ENCODE measurements at regions not wholly inside any gene's neighbourhood (a gene's known extent, or its start where the extent isn't known, plus 50 kb on each side); places are given as distances from the start of the nearest gene placed in this dataset.

DNA sequence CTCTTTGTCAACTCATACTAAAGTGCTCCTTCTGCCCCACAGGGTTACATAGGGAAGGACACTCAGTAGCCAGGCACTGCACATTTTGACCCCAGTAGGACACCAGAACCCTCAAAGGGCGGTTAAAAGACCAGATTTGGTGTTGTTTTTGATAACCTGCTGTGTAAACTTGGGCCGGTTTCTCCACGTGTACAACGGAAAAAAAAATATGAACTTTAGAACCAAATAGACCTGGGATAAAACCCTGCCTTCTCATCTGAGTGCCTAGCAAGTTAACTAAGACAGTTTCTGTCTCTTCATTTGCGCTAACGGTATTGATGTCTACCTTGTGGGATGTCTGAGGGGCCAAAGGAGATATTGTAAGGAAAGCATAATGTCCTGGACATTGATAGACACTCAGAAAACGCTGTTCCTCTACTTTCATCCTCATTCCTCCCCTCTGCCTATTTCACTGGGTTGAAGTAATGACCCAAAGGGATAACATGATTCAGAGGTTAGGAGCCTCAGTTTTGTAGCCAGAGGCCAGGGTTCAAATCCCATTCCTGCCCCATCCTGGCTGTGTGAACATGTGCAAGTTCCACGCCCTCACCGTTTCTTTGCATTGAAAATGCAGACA is 155.9 kb upstream of the LPP start:
- no peak overlapping the region for H2BK120ac ChIP-seq (ENCODE audit: low read depth, low read length)
- DNase-seq (no peak), ATAC-seq (ENCODE audit: low read depth) (no peak)
- no peaks in the 10 kb centered on the region for H3K36me3 ChIP-seq (ENCODE audit: control insufficient read depth, insufficient read depth, low read length)
- H2BK5ac ChIP-seq (ENCODE audit: low read depth, low read length, poor library complexity, severe bottlenecking) = no peak overlapping the region
- H4K91ac ChIP-seq (ENCODE audit: insufficient read depth, low read depth, low read length) = no peak overlapping the region
- no peak overlapping the region for H3K23ac ChIP-seq (ENCODE audit: low read depth, low read length)
- H2BK15ac ChIP-seq (ENCODE audit: low read depth, low read length) = no peak overlapping the region
- H3K27ac ChIP-seq (ENCODE audit: insufficient read depth, low read length) = no peak overlapping the region
- TF ChIP-seq RAD21 (IDR thresholded peaks at IDR 0.05; ENCODE audit: low read length) = no peak
- TF ChIP-seq, protein P1, sequence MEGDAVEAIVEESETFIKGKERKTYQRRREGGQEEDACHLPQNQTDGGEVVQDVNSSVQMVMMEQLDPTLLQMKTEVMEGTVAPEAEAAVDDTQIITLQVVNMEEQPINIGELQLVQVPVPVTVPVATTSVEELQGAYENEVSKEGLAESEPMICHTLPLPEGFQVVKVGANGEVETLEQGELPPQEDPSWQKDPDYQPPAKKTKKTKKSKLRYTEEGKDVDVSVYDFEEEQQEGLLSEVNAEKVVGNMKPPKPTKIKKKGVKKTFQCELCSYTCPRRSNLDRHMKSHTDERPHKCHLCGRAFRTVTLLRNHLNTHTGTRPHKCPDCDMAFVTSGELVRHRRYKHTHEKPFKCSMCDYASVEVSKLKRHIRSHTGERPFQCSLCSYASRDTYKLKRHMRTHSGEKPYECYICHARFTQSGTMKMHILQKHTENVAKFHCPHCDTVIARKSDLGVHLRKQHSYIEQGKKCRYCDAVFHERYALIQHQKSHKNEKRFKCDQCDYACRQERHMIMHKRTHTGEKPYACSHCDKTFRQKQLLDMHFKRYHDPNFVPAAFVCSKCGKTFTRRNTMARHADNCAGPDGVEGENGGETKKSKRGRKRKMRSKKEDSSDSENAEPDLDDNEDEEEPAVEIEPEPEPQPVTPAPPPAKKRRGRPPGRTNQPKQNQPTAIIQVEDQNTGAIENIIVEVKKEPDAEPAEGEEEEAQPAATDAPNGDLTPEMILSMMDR (conservative IDR thresholded peaks at IDR 0.05; ENCODE audit: low read depth, low read length) = no peak
- TF ChIP-seq, protein P2, sequence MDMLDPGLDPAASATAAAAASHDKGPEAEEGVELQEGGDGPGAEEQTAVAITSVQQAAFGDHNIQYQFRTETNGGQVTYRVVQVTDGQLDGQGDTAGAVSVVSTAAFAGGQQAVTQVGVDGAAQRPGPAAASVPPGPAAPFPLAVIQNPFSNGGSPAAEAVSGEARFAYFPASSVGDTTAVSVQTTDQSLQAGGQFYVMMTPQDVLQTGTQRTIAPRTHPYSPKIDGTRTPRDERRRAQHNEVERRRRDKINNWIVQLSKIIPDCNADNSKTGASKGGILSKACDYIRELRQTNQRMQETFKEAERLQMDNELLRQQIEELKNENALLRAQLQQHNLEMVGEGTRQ (IDR thresholded peaks at IDR 0.05; ENCODE audit: low read depth, low read length) = no peak
- no peak for TF ChIP-seq NFE2L2 (IDR thresholded peaks at IDR 0.05; ENCODE audit: low read depth, low read length)
- TF ChIP-seq POLR2A (IDR thresholded peaks at IDR 0.05; ENCODE audit: low read depth, low read length) = no peak
- TF ChIP-seq RFX5 (IDR thresholded peaks at IDR 0.05; ENCODE audit: low read depth, low read length) = no peak
- TF ChIP-seq CHD1 (IDR thresholded peaks at IDR 0.05; ENCODE audit: low read depth, low read length) = no peak
- TF ChIP-seq MAFK (IDR thresholded peaks at IDR 0.05; ENCODE audit: low read depth, low read length) = no peak
- TF ChIP-seq, protein P3, sequence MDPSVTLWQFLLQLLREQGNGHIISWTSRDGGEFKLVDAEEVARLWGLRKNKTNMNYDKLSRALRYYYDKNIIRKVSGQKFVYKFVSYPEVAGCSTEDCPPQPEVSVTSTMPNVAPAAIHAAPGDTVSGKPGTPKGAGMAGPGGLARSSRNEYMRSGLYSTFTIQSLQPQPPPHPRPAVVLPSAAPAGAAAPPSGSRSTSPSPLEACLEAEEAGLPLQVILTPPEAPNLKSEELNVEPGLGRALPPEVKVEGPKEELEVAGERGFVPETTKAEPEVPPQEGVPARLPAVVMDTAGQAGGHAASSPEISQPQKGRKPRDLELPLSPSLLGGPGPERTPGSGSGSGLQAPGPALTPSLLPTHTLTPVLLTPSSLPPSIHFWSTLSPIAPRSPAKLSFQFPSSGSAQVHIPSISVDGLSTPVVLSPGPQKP (IDR thresholded peaks at IDR 0.05; ENCODE audit: borderline replicate concordance, low read depth, low read length) = no peak
- no peak for TF ChIP-seq CEBPB (IDR thresholded peaks at IDR 0.05; ENCODE audit: low read depth, low read length)
- TF ChIP-seq RCOR1 (IDR thresholded peaks at IDR 0.05; ENCODE audit: insufficient replicate concordance, low read length) = no peak
- TF ChIP-seq FOS (IDR thresholded peaks at IDR 0.05; ENCODE audit: low read depth, low read length) = no peak
- TF ChIP-seq BHLHE40 (IDR thresholded peaks at IDR 0.05; ENCODE audit: low read depth, low read length) = no peak
- no peak for TF ChIP-seq MAZ (IDR thresholded peaks at IDR 0.05; ENCODE audit: borderline replicate concordance, low read depth, low read length)
- TF ChIP-seq SMC3 (IDR thresholded peaks at IDR 0.05; ENCODE audit: low read depth, low read length) = no peak
- in situ Hi-C loops (cut with MboI; ENCODE audit: low sequenced_read_pairs) (no loop called here), intact Hi-C loops (cut with micrococcal nuclease) (no loop called here), dilution Hi-C loops (cut with HindIII; ENCODE audit: low sequenced_read_pairs, unreplicated experiment) (no loop called here)
- H4K20me1 ChIP-seq (ENCODE audit: insufficient read depth, low read length) = no peaks in the 10 kb centered on the region
- H3K27me3 ChIP-seq (ENCODE audit: control insufficient read depth, insufficient read depth, low read length) = no peaks in the 10 kb centered on the region; the same call in 1 of the 2 replicates
- H2AK5ac ChIP-seq (ENCODE audit: low read depth, low read length) = no peak overlapping the region
- no peak overlapping the region for H2BK20ac ChIP-seq (ENCODE audit: low read depth, low read length)
- no peak overlapping the region for H3K4me2 ChIP-seq (ENCODE audit: low read depth, low read length)
- no peak overlapping the region for H3K14ac ChIP-seq (replicated peaks; ENCODE audit: low read depth, low read length)
- no peak overlapping the region for H3K56ac ChIP-seq (ENCODE audit: extremely low read depth, insufficient read depth, low read length)
- H3K79me1 ChIP-seq (ENCODE audit: low read depth in 1 of 2, low read length in 2 of 2) = no peaks in the 10 kb centered on the region
- H3K9ac ChIP-seq (ENCODE audit: low read depth, low read length) = no peak overlapping the region
- H3K4me3 ChIP-seq (ENCODE audit: insufficient read depth, low read depth, low read length) = no peak overlapping the region
- no peak overlapping the region for H2AFZ ChIP-seq (replicated peaks; ENCODE audit: low read length, poor library complexity)
- no TSS peak for BruUV-seq (replicated peaks)
- H2AK9ac ChIP-seq (replicated peaks; ENCODE audit: low read depth, low read length, poor library complexity) = no peak overlapping the region
- WGBS, 2 experiments (ENCODE audit: extremely low coverage in 2 of 2, insufficient read length in 1 of 2) = 70% methylated on average over 2 of the region's 9 CpGs; no CpG with 5 or more reads in 1 of the 2 experiments
- no peak overlapping the region for H3K18ac ChIP-seq (ENCODE audit: low read depth, low read length)
- no peak overlapping the region for H4K8ac ChIP-seq (ENCODE audit: low read depth in 2 of 2, low read length in 2 of 2)
- H3K4ac ChIP-seq (ENCODE audit: low read depth, low read length) = no peak overlapping the region
- H3K9me3 ChIP-seq (ENCODE audit: control insufficient read depth, insufficient read depth, low read length) = no peaks in the 10 kb centered on the region
- ChIA-PET POLR2A (ENCODE audit: unreplicated experiment) (no interaction called here), CTCF (no interaction called here)
- H4K5ac ChIP-seq (ENCODE audit: low read depth, low read length) = no peak overlapping the region
- peaks cover 3% of the 10 kb centered on the region; the same call in 1 of the 2 replicates for H3K4me1 ChIP-seq (ENCODE audit: control insufficient read depth, insufficient read depth, low read length)
- no peaks in the 10 kb centered on the region for H3K9me1 ChIP-seq (ENCODE audit: insufficient read depth, low read length)

Data from IMR-90 (cell line).